ENCODE measurements at regions not wholly inside any gene's neighbourhood (a gene's known extent, or its start where the extent isn't known, plus 50 kb on each side); places are given as distances from the start of the nearest gene placed in this dataset.

- DNase-seq (no peak), ATAC-seq (peak in 1 of 3 donors; percentile 27)
- Mint-ChIP-seq H3K36me3 (no peaks in the 10 kb centered on the region), H3K9me3 (peaks cover 2 to 12% of the 10 kb centered on the region in 2 donors), H3K27ac (no peak overlapping the region), H3K4me3 (no peak overlapping the region), H3K4me1 (no peaks in the 10 kb centered on the region), H3K27me3 (ENCODE audit: low read depth in 2 of 2) (peaks cover 0 to 2% of the 10 kb centered on the region in 2 donors)
- Histone ChIP-seq H3K27me3 (ENCODE audit: control insufficient read depth, insufficient read depth, low read length) (no peaks in the 10 kb centered on the region), H3K4me3 (ENCODE audit: low read length) (no peak overlapping the region), H3K9me3 (ENCODE audit: control insufficient read depth, insufficient read depth, low read length) (peaks cover 6% of the 10 kb centered on the region), H3K4me1 (ENCODE audit: control insufficient read depth, insufficient read depth, low read length) (no peaks in the 10 kb centered on the region), H3K27ac (ENCODE audit: low read length) (no peak overlapping the region), H3K36me3 (ENCODE audit: control insufficient read depth, insufficient read depth, low read length) (no peaks in the 10 kb centered on the region)
- 61% methylated on average over 3 of the region's 3 CpGs for WGBS (ENCODE audit: insufficient coverage)
- TF ChIP-seq CTCF (IDR thresholded peaks at IDR 0.05) = no peak
- intact Hi-C loops (cut with micrococcal nuclease) = no loop called here
Measured at GRCh38 chr2:2812117-2812516, 481.0 kb upstream of the MYT1L start.

- TF ChIP-seq CTCF (IDR thresholded peaks at IDR 0.05) = no peak
- H3K4me1 Mint-ChIP-seq = no peaks in the 10 kb centered on the region
- Histone ChIP-seq H3K27me3 (ENCODE audit: control insufficient read depth, insufficient read depth, low read length) (no peaks in the 10 kb centered on the region), H3K36me3 (ENCODE audit: control insufficient read depth, insufficient read depth, low read length) (no peaks in the 10 kb centered on the region), H3K4me1 (ENCODE audit: control insufficient read depth, insufficient read depth, low read length) (no peaks in the 10 kb centered on the region), H3K27ac (ENCODE audit: low read length) (no peak overlapping the region), H3K4me3 (ENCODE audit: low read length) (no peak overlapping the region), H3K9me3 (ENCODE audit: control insufficient read depth, insufficient read depth, low read length) (peaks cover 6% of the 10 kb centered on the region)
- H3K36me3 Mint-ChIP-seq = no peaks in the 10 kb centered on the region
- ATAC-seq (no peak), DNase-seq (no peak)
- intact Hi-C loops (cut with micrococcal nuclease) = no loop called here
- no peak overlapping the region for H3K27ac Mint-ChIP-seq
- peaks cover 2 to 12% of the 10 kb centered on the region in 2 donors for H3K9me3 Mint-ChIP-seq
- WGBS (ENCODE audit: insufficient coverage) = 73% methylated on average over 5 of the region's 6 CpGs
- H3K4me3 Mint-ChIP-seq = no peak overlapping the region
- peaks cover 0 to 2% of the 10 kb centered on the region in 2 donors for H3K27me3 Mint-ChIP-seq (ENCODE audit: low read depth in 2 of 2)
Measured at GRCh38 chr2:2810504-2810903, 479.4 kb upstream of the MYT1L start.

- H3K9me3 ChIP-seq (ENCODE audit: control insufficient read depth, insufficient read depth, low read length) = peaks cover 6% of the 10 kb centered on the region
- no peak for TF ChIP-seq CTCF (IDR thresholded peaks at IDR 0.05)
- intact Hi-C loops (cut with micrococcal nuclease) = no loop called here
- Mint-ChIP-seq H3K27ac (no peak overlapping the region), H3K9me3 (peaks cover 2 to 12% of the 10 kb centered on the region in 2 donors), H3K36me3 (no peaks in the 10 kb centered on the region), H3K27me3 (ENCODE audit: low read depth in 2 of 2) (peaks cover 0 to 2% of the 10 kb centered on the region in 2 donors), H3K4me1 (no peaks in the 10 kb centered on the region), H3K4me3 (no peak overlapping the region)
- H3K4me3 ChIP-seq (ENCODE audit: low read length) = no peak overlapping the region
- H3K27ac ChIP-seq (ENCODE audit: low read length) = no peak overlapping the region
- no peaks in the 10 kb centered on the region for H3K4me1 ChIP-seq (ENCODE audit: control insufficient read depth, insufficient read depth, low read length)
- no peaks in the 10 kb centered on the region for H3K27me3 ChIP-seq (ENCODE audit: control insufficient read depth, insufficient read depth, low read length)
- no peaks in the 10 kb centered on the region for H3K36me3 ChIP-seq (ENCODE audit: control insufficient read depth, insufficient read depth, low read length)
- 89% methylated on average over 7 of the region's 7 CpGs for WGBS (ENCODE audit: insufficient coverage)
- ATAC-seq = no peak
- no peak for DNase-seq
Measured at GRCh38 chr2:2809771-2810170, 478.7 kb upstream of the MYT1L start.

- peaks cover 2 to 6% of the 10 kb centered on the region in 2 donors for H3K9me3 Mint-ChIP-seq
- Histone ChIP-seq H3K27ac (ENCODE audit: low read length) (no peak overlapping the region), H3K4me1 (ENCODE audit: control insufficient read depth, insufficient read depth, low read length) (no peaks in the 10 kb centered on the region), H3K36me3 (ENCODE audit: control insufficient read depth, insufficient read depth, low read length) (no peaks in the 10 kb centered on the region), H3K9me3 (ENCODE audit: control insufficient read depth, insufficient read depth, low read length) (peaks cover under 1% of the 10 kb centered on the region), H3K4me3 (ENCODE audit: low read length) (no peak overlapping the region), H3K27me3 (ENCODE audit: control insufficient read depth, insufficient read depth, low read length) (no peaks in the 10 kb centered on the region)
- H3K4me3 Mint-ChIP-seq = no peak overlapping the region
- peaks cover 0 to 2% of the 10 kb centered on the region in 2 donors for H3K27me3 Mint-ChIP-seq (ENCODE audit: low read depth in 2 of 2)
- no peak for DNase-seq
- no peaks in the 10 kb centered on the region for H3K4me1 Mint-ChIP-seq
- WGBS (ENCODE audit: insufficient coverage) = 78% methylated on average over 7 of the region's 7 CpGs
- no peaks in the 10 kb centered on the region for H3K36me3 Mint-ChIP-seq
- TF ChIP-seq CTCF (IDR thresholded peaks at IDR 0.05) = no peak
- intact Hi-C loops (cut with micrococcal nuclease) = no loop called here
- no peak for ATAC-seq
- H3K27ac Mint-ChIP-seq = no peak overlapping the region
Measured at GRCh38 chr2:2808551-2809058, 477.5 kb upstream of the MYT1L start.
